ENCODE measurements at regions not wholly inside any gene's neighbourhood (a gene's known extent, or its start where the extent isn't known, plus 50 kb on each side); places are given as distances from the start of the nearest gene placed in this dataset.

- Mint-ChIP-seq H3K27me3 (peaks cover 20% of the 10 kb centered on the region), H3K36me3 (ENCODE audit: insufficient read depth) (no peaks in the 10 kb centered on the region), H3K27ac (no peak overlapping the region), H3K9me3 (ENCODE audit: low read depth) (no peaks in the 10 kb centered on the region), H3K4me1 (ENCODE audit: low read depth) (no peaks in the 10 kb centered on the region), H3K4me3 (ENCODE audit: low read depth) (no peak overlapping the region)
- no peak for TF ChIP-seq CTCF (IDR thresholded peaks at IDR 0.05; ENCODE audit: unreplicated experiment)
- DNase-seq (ENCODE audit: low spot score, unreplicated experiment), result no peak
These were observed 415.4 kb upstream of the RORA start for GRCh38 chr15:61644550-61644949.

GRCh38 chr15:61641645-61642044 is 412.5 kb upstream of the RORA start:
- H3K27ac Mint-ChIP-seq, result no peak overlapping the region
- TF ChIP-seq CTCF (IDR thresholded peaks at IDR 0.05; ENCODE audit: unreplicated experiment), result no peak
- no peak for DNase-seq (ENCODE audit: low spot score, unreplicated experiment)
- no peaks in the 10 kb centered on the region for H3K4me1 Mint-ChIP-seq (ENCODE audit: low read depth)
- no peaks in the 10 kb centered on the region for H3K9me3 Mint-ChIP-seq (ENCODE audit: low read depth)
- H3K4me3 Mint-ChIP-seq (ENCODE audit: low read depth), result no peak overlapping the region
- no peaks in the 10 kb centered on the region for H3K36me3 Mint-ChIP-seq (ENCODE audit: insufficient read depth)
- peaks cover 10% of the 10 kb centered on the region for H3K27me3 Mint-ChIP-seq

DNA sequence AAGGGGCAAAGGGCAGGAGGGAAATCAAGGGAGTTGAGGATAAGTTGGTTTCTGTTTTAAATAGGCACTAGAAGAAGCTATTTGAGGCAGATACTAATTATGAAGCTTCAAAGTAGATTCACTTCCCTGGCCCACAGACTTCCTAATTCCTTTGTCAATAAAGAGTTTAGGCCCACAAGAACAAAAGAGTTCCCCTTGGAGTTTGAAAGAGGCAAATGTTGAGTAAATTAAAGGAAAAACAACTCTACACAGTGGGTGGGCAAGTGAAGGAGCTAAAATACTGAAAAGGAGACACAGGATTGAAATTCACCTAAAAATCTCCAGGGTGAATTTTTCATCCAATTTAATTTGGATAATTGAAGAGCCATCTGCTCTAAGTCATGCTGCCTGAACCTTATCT is 411.7 kb upstream of the RORA start:
- H3K27ac Mint-ChIP-seq, result no peak overlapping the region
- DNase-seq (ENCODE audit: low spot score, unreplicated experiment), result no peak
- H3K36me3 Mint-ChIP-seq (ENCODE audit: insufficient read depth), result no peaks in the 10 kb centered on the region
- H3K4me1 Mint-ChIP-seq (ENCODE audit: low read depth), result no peaks in the 10 kb centered on the region
- no peaks in the 10 kb centered on the region for H3K9me3 Mint-ChIP-seq (ENCODE audit: low read depth)
- TF ChIP-seq CTCF (IDR thresholded peaks at IDR 0.05; ENCODE audit: unreplicated experiment), result no peak
- no peak overlapping the region for H3K4me3 Mint-ChIP-seq (ENCODE audit: low read depth)
- peaks cover 10% of the 10 kb centered on the region for H3K27me3 Mint-ChIP-seq

- DNase-seq (ENCODE audit: low spot score, unreplicated experiment), result no peak
- H3K27me3 Mint-ChIP-seq, result peaks cover 10% of the 10 kb centered on the region
These were observed 410.4 kb upstream of the RORA start for GRCh38 chr15:61639491-61639890.

GRCh38 chr15:61634837-61635236 is 405.7 kb upstream of the RORA start:
- no peak for DNase-seq (ENCODE audit: low spot score, unreplicated experiment)
- H3K4me1 Mint-ChIP-seq (ENCODE audit: low read depth), result no peaks in the 10 kb centered on the region
- peaks cover 3% of the 10 kb centered on the region for H3K27me3 Mint-ChIP-seq
- no peak overlapping the region for H3K4me3 Mint-ChIP-seq (ENCODE audit: low read depth)
- no peak overlapping the region for H3K27ac Mint-ChIP-seq
- no peaks in the 10 kb centered on the region for H3K36me3 Mint-ChIP-seq (ENCODE audit: insufficient read depth)
- no peak for TF ChIP-seq CTCF (IDR thresholded peaks at IDR 0.05; ENCODE audit: unreplicated experiment)
- H3K9me3 Mint-ChIP-seq (ENCODE audit: low read depth), result no peaks in the 10 kb centered on the region

More at GRCh38 chr15:61639491-61639890, 410.4 kb upstream of the RORA start:
- no peak overlapping the region for H3K4me3 Mint-ChIP-seq (ENCODE audit: low read depth)
- no peak for TF ChIP-seq CTCF (IDR thresholded peaks at IDR 0.05; ENCODE audit: unreplicated experiment)
- no peak overlapping the region for H3K27ac Mint-ChIP-seq
- H3K36me3 Mint-ChIP-seq (ENCODE audit: insufficient read depth), result no peaks in the 10 kb centered on the region
- H3K9me3 Mint-ChIP-seq (ENCODE audit: low read depth), result no peaks in the 10 kb centered on the region
- no peaks in the 10 kb centered on the region for H3K4me1 Mint-ChIP-seq (ENCODE audit: low read depth)
